ENCODE measurements at regions not wholly inside any gene's neighbourhood (a gene's known extent, or its start where the extent isn't known, plus 50 kb on each side); places are given as distances from the start of the nearest gene placed in this dataset.

- H3K4me3 ChIP-seq (ENCODE audit: low read depth, low read length) = peak overlapping the region; percentile 25
- peak; percentile 98 for DNase-seq (ENCODE audit: low read depth)
- no peak for TF ChIP-seq POLR2A (IDR thresholded peaks at IDR 0.05; ENCODE audit: extremely low read depth, insufficient read length)
- TF ChIP-seq CTCF (IDR thresholded peaks at IDR 0.05; ENCODE audit: low read depth, low read length) = no peak
- TF ChIP-seq MAX (IDR thresholded peaks at IDR 0.05; ENCODE audit: low read depth, low read length) = no peak
- no peak for TF ChIP-seq MYC (IDR thresholded peaks at IDR 0.05; ENCODE audit: low read depth, low read length)
Measured at GRCh38 chr6:44058617-44059358, 68.5 kb downstream of the MRPL14 start.

GRCh38 chr6:44057931-44058616 is 69.2 kb downstream of the MRPL14 start:
- DNase-seq (ENCODE audit: low read depth) = no peak
- H3K4me3 ChIP-seq (ENCODE audit: low read depth, low read length) = no peak overlapping the region
- TF ChIP-seq MYC (IDR thresholded peaks at IDR 0.05; ENCODE audit: low read depth, low read length) (0 out of 2 replicates have a peak, but pooled peaks have one; percentile 6), CTCF (IDR thresholded peaks at IDR 0.05; ENCODE audit: low read depth, low read length) (no peak)

GRCh38 chr6:44057238-44057930 is 69.9 kb downstream of the MRPL14 start:
- H3K4me3 ChIP-seq (ENCODE audit: low read depth, low read length) = no peak overlapping the region
- no peak for DNase-seq (ENCODE audit: low read depth)
- TF ChIP-seq MAX (IDR thresholded peaks at IDR 0.05; ENCODE audit: low read depth, low read length) (no peak), CTCF (IDR thresholded peaks at IDR 0.05; ENCODE audit: low read depth, low read length) (no peak), MYC (IDR thresholded peaks at IDR 0.05; ENCODE audit: low read depth, low read length) (no peak), POLR2A (IDR thresholded peaks at IDR 0.05; ENCODE audit: extremely low read depth, insufficient read length) (no peak)

- TF ChIP-seq MAX (IDR thresholded peaks at IDR 0.05; ENCODE audit: low read depth, low read length) (no peak), POLR2A (IDR thresholded peaks at IDR 0.05; ENCODE audit: extremely low read depth, insufficient read length) (no peak), CTCF (IDR thresholded peaks at IDR 0.05; ENCODE audit: low read depth, low read length) (no peak), MYC (IDR thresholded peaks at IDR 0.05; ENCODE audit: low read depth, low read length) (no peak)
- H3K4me3 ChIP-seq (ENCODE audit: low read depth, low read length) = no peak overlapping the region
- no peak for DNase-seq (ENCODE audit: low read depth)
Measured at GRCh38 chr6:44056392-44057237, 70.6 kb downstream of the MRPL14 start.

- TF ChIP-seq MYC (IDR thresholded peaks at IDR 0.05; ENCODE audit: low read depth, low read length) = no peak
- no peak for TF ChIP-seq CTCF (IDR thresholded peaks at IDR 0.05; ENCODE audit: low read depth, low read length)
- no peak for TF ChIP-seq MAX (IDR thresholded peaks at IDR 0.05; ENCODE audit: low read depth, low read length)
- TF ChIP-seq POLR2A (IDR thresholded peaks at IDR 0.05; ENCODE audit: extremely low read depth, insufficient read length) = no peak
- no peak overlapping the region for H3K4me3 ChIP-seq (ENCODE audit: low read depth, low read length)
- no peak for DNase-seq (ENCODE audit: low read depth)
Measured at GRCh38 chr6:44054721-44055559, 72.3 kb downstream of the MRPL14 start.

Measured in NB4 (cell line).